PC-3 (cell line): ENCODE measurements at regions not wholly inside any gene's neighbourhood (a gene's known extent, or its start where the extent isn't known, plus 50 kb on each side); places are given as distances from the start of the nearest gene placed in this dataset.

Experiments used
- EZH2 ChIP-seq: fragments of 300-600 bp; sonication (generic); IDR thresholded peaks from one replicate; pipeline ENCODE4 v1.6.1; 2017; ENCODE audit warnings: antibody characterized with exemption, mild to moderate bottlenecking, low read length; ENCODE audit not compliant: unreplicated experiment
- EZH2phosphoT487 ChIP-seq: fragments of 300-600 bp; sonication (generic); IDR thresholded peaks from 2 replicates; pipeline ENCODE4 v1.6.1; 2018; ENCODE audit warnings: mild to moderate bottlenecking, antibody characterized with exemption, low read length, borderline replicate concordance
- TF ChIP-seq, protein P1 (sequence below): fragments of 300-600 bp; sonication (generic); conservative IDR thresholded peaks from 2 replicates; pipeline ENCODE4 v1.5.1; 2017; ENCODE audit warnings: antibody characterized with exemption, low read depth, mild to moderate bottlenecking, low read length

GRCh38 chr10:10846504-10846900 lies 171.2 kb upstream of the CELF2 start:
- TF ChIP-seq, protein P1, sequence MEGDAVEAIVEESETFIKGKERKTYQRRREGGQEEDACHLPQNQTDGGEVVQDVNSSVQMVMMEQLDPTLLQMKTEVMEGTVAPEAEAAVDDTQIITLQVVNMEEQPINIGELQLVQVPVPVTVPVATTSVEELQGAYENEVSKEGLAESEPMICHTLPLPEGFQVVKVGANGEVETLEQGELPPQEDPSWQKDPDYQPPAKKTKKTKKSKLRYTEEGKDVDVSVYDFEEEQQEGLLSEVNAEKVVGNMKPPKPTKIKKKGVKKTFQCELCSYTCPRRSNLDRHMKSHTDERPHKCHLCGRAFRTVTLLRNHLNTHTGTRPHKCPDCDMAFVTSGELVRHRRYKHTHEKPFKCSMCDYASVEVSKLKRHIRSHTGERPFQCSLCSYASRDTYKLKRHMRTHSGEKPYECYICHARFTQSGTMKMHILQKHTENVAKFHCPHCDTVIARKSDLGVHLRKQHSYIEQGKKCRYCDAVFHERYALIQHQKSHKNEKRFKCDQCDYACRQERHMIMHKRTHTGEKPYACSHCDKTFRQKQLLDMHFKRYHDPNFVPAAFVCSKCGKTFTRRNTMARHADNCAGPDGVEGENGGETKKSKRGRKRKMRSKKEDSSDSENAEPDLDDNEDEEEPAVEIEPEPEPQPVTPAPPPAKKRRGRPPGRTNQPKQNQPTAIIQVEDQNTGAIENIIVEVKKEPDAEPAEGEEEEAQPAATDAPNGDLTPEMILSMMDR: no peak
- TF ChIP-seq EZH2 (no peak), EZH2phosphoT487 (no peak)
